GM12878 (cell line): ENCODE measurements at regions not wholly inside any gene's neighbourhood (a gene's known extent, or its start where the extent isn't known, plus 50 kb on each side); places are given as distances from the start of the nearest gene placed in this dataset.

Experiments
- ATAC-seq: fragments of 200-7000 bp; cut with Tn5 transposase; 3 replicates; pipeline ENCODE4 v1.9.1; 2020; ENCODE audit warnings: mild to moderate bottlenecking, moderate library complexity
- BruUV-seq: library from RNA; stranded (reverse); fragments of 400-500 nt; replicated peaks from 2 replicates; lab custom pipeline; 2021; lab: Mats Ljungman, UMichigan
- CTCF ChIA-PET: fragments of 300-600 bp; sonication (Branson Sonifier 250); formaldehyde crosslinking; extraction: SDS; loops from one replicate; lab custom pipeline; 2021; ENCODE audit warnings: inconsistent platforms; lab: Yijun Ruan, JAX
- POLR2A ChIA-PET: fragments of 350-600 bp; formaldehyde crosslinking; extraction: SDS; loops from one replicate; lab custom pipeline; 2021; ENCODE audit warnings: inconsistent platforms; lab: Charles Lee
- RAD21 ChIA-PET: fragments of 300-600 bp; sonication (Branson Sonifier 250); formaldehyde crosslinking; loops from one replicate; lab custom pipeline; 2023; ENCODE audit warnings: antibody characterized with exemption; ENCODE audit not compliant: unreplicated experiment; lab: Charles Lee
- SMC1A ChIA-PET: fragments of 300-600 bp; sonication (Branson Sonifier 250); formaldehyde crosslinking; loops from one replicate; lab custom pipeline; 2023; ENCODE audit not compliant: unreplicated experiment, uncharacterized antibody; lab: Charles Lee
- DNase-seq: peaks from one replicate; pipeline ENCODE4 v3.0.0-alpha.2; 2011; ENCODE audit warnings: low read depth, low spot score
- FAIRE-seq: peaks from 3 replicates; lab custom pipeline; 2011; peaks lifted over from hg19 to GRCh38; lab: Jason Lieb, UNC
- H2AFZ ChIP-seq: 2 replicates; pipeline ENCODE4 v1.6.0; 2011; ENCODE audit warnings: low read depth, low read length, control low read depth; ENCODE audit not compliant: control insufficient read depth
- H3K27ac ChIP-seq: 2 replicates; pipeline ENCODE4 v1.5.1; 2011; ENCODE audit warnings: control low read depth; ENCODE audit not compliant: control insufficient read depth, insufficient read depth
- H3K27me3 ChIP-seq, 2 experiments: replicated peaks in 1 of 2; 2 replicates each; pipeline versions ENCODE4 v1.6.0 to v1.6.1; 2011; ENCODE audit warnings: low read length in 1 of 2; ENCODE audit not compliant: control insufficient read depth in 2 of 2, insufficient read depth in 2 of 2
- H3K36me3 ChIP-seq, 2 experiments: 2 replicates each; pipeline ENCODE4 v1.5.1; 2011; ENCODE audit warnings: low read length in 1 of 2; ENCODE audit not compliant: control insufficient read depth in 2 of 2, insufficient read depth in 2 of 2
- H3K4me1 ChIP-seq: 2 replicates; pipeline ENCODE4 v1.6.1; 2011; ENCODE audit warnings: mild to moderate bottlenecking, low read length, moderate library complexity, mixed read lengths; ENCODE audit not compliant: control insufficient read depth, insufficient read depth
- H3K4me2 ChIP-seq: 2 replicates; pipeline ENCODE4 v1.6.0; 2011; ENCODE audit warnings: control low read depth; ENCODE audit not compliant: control insufficient read depth, insufficient read depth
- H3K4me3 ChIP-seq: fragments of 200-600 bp; sonication (generic); 2 replicates; pipeline ENCODE4 v1.5.1; 2016
- H3K79me2 ChIP-seq: 2 replicates; pipeline ENCODE4 v1.6.0; 2011; ENCODE audit warnings: low read length; ENCODE audit not compliant: control insufficient read depth, insufficient read depth
- H3K9ac ChIP-seq: 2 replicates; pipeline ENCODE4 v1.8.0; 2011; ENCODE audit warnings: low read length, control low read depth, mixed read lengths; ENCODE audit not compliant: control insufficient read depth, insufficient read depth
- H3K9me3 ChIP-seq: replicated peaks from 3 replicates; pipeline ENCODE4 v1.5.1; 2011; ENCODE audit warnings: mild to moderate bottlenecking, low read length; ENCODE audit not compliant: control insufficient read depth, insufficient read depth
- H4K20me1 ChIP-seq: 2 replicates; pipeline ENCODE4 v1.6.0; 2011; ENCODE audit not compliant: control insufficient read depth, insufficient read depth
- ETV6 ChIP-seq, 2 experiments: fragments of 450-650 bp in 1 of 2; IDR thresholded peaks in 1 of 2; conservative IDR thresholded peaks in 1 of 2; 2 replicates each; pipeline ENCODE4 v1.6.1; 2014; ENCODE audit warnings: antibody characterized with exemption in 1 of 2, borderline replicate concordance in 1 of 2, low read depth in 1 of 2, mild to moderate bottlenecking in 1 of 2, moderate library complexity in 1 of 2
- FOXK2 ChIP-seq: fragments of 450-650 bp; IDR thresholded peaks from 2 replicates; pipeline ENCODE4 v1.6.1; 2017; ENCODE audit warnings: mild to moderate bottlenecking, moderate library complexity
- HDGF ChIP-seq: fragments of 450-650 bp; IDR thresholded peaks from 2 replicates; pipeline ENCODE4 v1.6.1; 2016; ENCODE audit warnings: antibody characterized with exemption
- NFYA ChIP-seq: IDR thresholded peaks from 2 replicates; pipeline ENCODE4 v1.6.1; 2011; ENCODE audit warnings: low read depth, mild to moderate bottlenecking, low read length, improper control_type of control experiment, borderline replicate concordance
- NFYB ChIP-seq: IDR thresholded peaks from 2 replicates; pipeline ENCODE4 v1.6.1; 2011; ENCODE audit warnings: low read depth, mild to moderate bottlenecking, low read length, improper control_type of control experiment, moderate library complexity; ENCODE audit not compliant: insufficient read depth
- NR2C1 ChIP-seq: fragments of 450-650 bp; IDR thresholded peaks from 2 replicates; pipeline ENCODE4 v1.6.1; 2017; ENCODE audit warnings: antibody characterized with exemption, mild to moderate bottlenecking, moderate library complexity
- NR2F1 ChIP-seq: fragments of 450-650 bp; conservative IDR thresholded peaks from 2 replicates; pipeline ENCODE4 v1.6.1; 2017; ENCODE audit warnings: mild to moderate bottlenecking
- POLR2A ChIP-seq: IDR thresholded peaks from 2 replicates; pipeline ENCODE4 v1.6.1; 2011; ENCODE audit warnings: low read depth, mild to moderate bottlenecking, low read length
- RCOR1 ChIP-seq: conservative IDR thresholded peaks from 2 replicates; pipeline ENCODE4 v1.6.1; 2012; ENCODE audit warnings: low read depth, low read length, improper control_type of control experiment
- SMARCA5 ChIP-seq: fragments of 450-650 bp; IDR thresholded peaks from 2 replicates; pipeline ENCODE4 v1.6.1; 2017; ENCODE audit warnings: mild to moderate bottlenecking
- SPI1 ChIP-seq: IDR thresholded peaks from 2 replicates; pipeline ENCODE4 v1.6.1; 2011; ENCODE audit warnings: low read depth, mild to moderate bottlenecking, low read length, moderate library complexity, borderline replicate concordance; ENCODE audit not compliant: insufficient read depth
- ZNF207 ChIP-seq: fragments of 450-650 bp; IDR thresholded peaks from 2 replicates; pipeline ENCODE4 v1.6.1; 2014; ENCODE audit warnings: antibody characterized with exemption, mild to moderate bottlenecking, borderline replicate concordance
- ZNF24 ChIP-seq: fragments of 450-650 bp; IDR thresholded peaks from 2 replicates; pipeline ENCODE4 v1.6.1; 2017; ENCODE audit warnings: antibody characterized with exemption, mild to moderate bottlenecking
- ZNF274 ChIP-seq: IDR thresholded peaks from one replicate; pipeline ENCODE4 v1.8.0; 2011; ENCODE audit not compliant: insufficient read length, insufficient read depth
- WGBS: methylation state at CpG from one replicate; pipeline ENCODE4 v1.1.6; 2016; ENCODE audit warnings: low lambda C conversion rate; ENCODE audit not compliant: insufficient replicate concordance, insufficient coverage; ENCODE audit errors: missing lambda C conversion rate; 5-methylcytosine and 5-hydroxymethylcytosine counted together
- in situ Hi-C: fragments of 300-500 bp; cut with MboI; formaldehyde crosslinking; loops from 9 replicates; pipeline ENCODE4 v1.14.3; 2018; ENCODE audit warnings: mixed read lengths
- intact Hi-C: fragments of 100-400 bp; cut with micrococcal nuclease; formaldehyde crosslinking; loops from one replicate; pipeline ENCODE4 v1.14.2; 2022; ENCODE audit not compliant: unreplicated experiment
- TF ChIP-seq, protein P1 (sequence below): IDR thresholded peaks from 2 replicates; pipeline ENCODE4 v1.6.1; 2011; ENCODE audit warnings: borderline replicate concordance, low read depth, mild to moderate bottlenecking, moderate library complexity, mixed read lengths, low read length; ENCODE audit not compliant: insufficient read depth; ENCODE audit errors: extremely low read length
- TF ChIP-seq, protein P2 (sequence below), 3 experiments: IDR thresholded peaks in 2 of 3; conservative IDR thresholded peaks in 1 of 3; 2 replicates each; pipeline ENCODE4 v1.5.1; 2011; ENCODE audit warnings: low read depth in 3 of 3, low read length in 3 of 3, mild to moderate bottlenecking in 3 of 3, control low read depth in 2 of 3, moderate library complexity in 2 of 3, inconsistent platforms in 1 of 3, mixed read lengths in 1 of 3; ENCODE audit not compliant: control insufficient read depth in 2 of 3, insufficient read depth in 1 of 3; ENCODE audit errors: extremely low read depth in 1 of 3

GRCh38 chr2:225989809-225990208 lies 590.3 kb downstream of the NYAP2 start:
- SMC1A ChIA-PET: no interaction called here

More at GRCh38 chr2:225989809-225990208, 590.3 kb downstream of the NYAP2 start:
- Histone ChIP-seq H2AFZ (no peak overlapping the region), H3K36me3 (no peaks in the 10 kb centered on the region), H3K4me1 (no peaks in the 10 kb centered on the region), H3K79me2 (no peaks in the 10 kb centered on the region), H3K9ac (no peak overlapping the region), H3K27me3 (no peaks in the 10 kb centered on the region), H3K4me3 (no peak overlapping the region), H4K20me1 (no peaks in the 10 kb centered on the region), H3K4me2 (no peak overlapping the region), H3K9me3 (no peaks in the 10 kb centered on the region), H3K27ac (no peak overlapping the region)
- ATAC-seq (no peak), DNase-seq (no peak), FAIRE-seq (no peak)
- ChIA-PET CTCF (no interaction called here), RAD21 (no interaction called here), POLR2A (no interaction called here)
- intact Hi-C loops (no loop called here), in situ Hi-C loops (no loop called here)
- TF ChIP-seq, protein P1, sequence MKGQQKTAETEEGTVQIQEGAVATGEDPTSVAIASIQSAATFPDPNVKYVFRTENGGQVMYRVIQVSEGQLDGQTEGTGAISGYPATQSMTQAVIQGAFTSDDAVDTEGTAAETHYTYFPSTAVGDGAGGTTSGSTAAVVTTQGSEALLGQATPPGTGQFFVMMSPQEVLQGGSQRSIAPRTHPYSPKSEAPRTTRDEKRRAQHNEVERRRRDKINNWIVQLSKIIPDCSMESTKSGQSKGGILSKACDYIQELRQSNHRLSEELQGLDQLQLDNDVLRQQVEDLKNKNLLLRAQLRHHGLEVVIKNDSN: no peak
- no peak for TF ChIP-seq ZNF24
- no peak for TF ChIP-seq NFYB
- TF ChIP-seq ZNF207: no peak
- no peak for TF ChIP-seq NFYA
- no peak for TF ChIP-seq ZNF274
- no peak for TF ChIP-seq NR2F1
- TF ChIP-seq, protein P2, sequence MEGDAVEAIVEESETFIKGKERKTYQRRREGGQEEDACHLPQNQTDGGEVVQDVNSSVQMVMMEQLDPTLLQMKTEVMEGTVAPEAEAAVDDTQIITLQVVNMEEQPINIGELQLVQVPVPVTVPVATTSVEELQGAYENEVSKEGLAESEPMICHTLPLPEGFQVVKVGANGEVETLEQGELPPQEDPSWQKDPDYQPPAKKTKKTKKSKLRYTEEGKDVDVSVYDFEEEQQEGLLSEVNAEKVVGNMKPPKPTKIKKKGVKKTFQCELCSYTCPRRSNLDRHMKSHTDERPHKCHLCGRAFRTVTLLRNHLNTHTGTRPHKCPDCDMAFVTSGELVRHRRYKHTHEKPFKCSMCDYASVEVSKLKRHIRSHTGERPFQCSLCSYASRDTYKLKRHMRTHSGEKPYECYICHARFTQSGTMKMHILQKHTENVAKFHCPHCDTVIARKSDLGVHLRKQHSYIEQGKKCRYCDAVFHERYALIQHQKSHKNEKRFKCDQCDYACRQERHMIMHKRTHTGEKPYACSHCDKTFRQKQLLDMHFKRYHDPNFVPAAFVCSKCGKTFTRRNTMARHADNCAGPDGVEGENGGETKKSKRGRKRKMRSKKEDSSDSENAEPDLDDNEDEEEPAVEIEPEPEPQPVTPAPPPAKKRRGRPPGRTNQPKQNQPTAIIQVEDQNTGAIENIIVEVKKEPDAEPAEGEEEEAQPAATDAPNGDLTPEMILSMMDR (IDR thresholded peaks at IDR 0.05 in 2 of 3, conservative IDR thresholded peaks at IDR 0.05 in 1 of 3; ENCODE audit: control insufficient read depth in 2 of 3, extremely low read depth in 1 of 3, insufficient read depth in 1 of 3, low read depth in 3 of 3, low read length in 3 of 3): no peak
- TF ChIP-seq RCOR1: no peak
- no peak for TF ChIP-seq HDGF
- no peak for TF ChIP-seq NR2C1
- TF ChIP-seq SPI1: no peak
- no peak for TF ChIP-seq FOXK2
- no peak for TF ChIP-seq SMARCA5
- no peak for TF ChIP-seq POLR2A
- TF ChIP-seq ETV6 (conservative IDR thresholded peaks at IDR 0.05 in 1 of 2, IDR thresholded peaks at IDR 0.05 in 1 of 2; ENCODE audit: borderline replicate concordance in 1 of 2, low read depth in 1 of 2): no peak
- no TSS peak for BruUV-seq
- WGBS: 63% methylated on average over 4 of the region's 4 CpGs
